HepG2 (cell line): ENCODE measurements at regions not wholly inside any gene's neighbourhood (a gene's known extent, or its start where the extent isn't known, plus 50 kb on each side); places are given as distances from the start of the nearest gene placed in this dataset.

ENCODE experiments used
- ATAC-seq: fragments of 200-7000 bp; cut with Tn5 transposase; 3 replicates; pipeline ENCODE4 v1.9.1; 2020; ENCODE audit warnings: mild to moderate bottlenecking, moderate library complexity
- BruUV-seq: library from RNA; stranded (reverse); fragments of 400-500 nt; replicated peaks from 2 replicates; lab custom pipeline; 2021; lab: Mats Ljungman, UMichigan
- CTCF ChIA-PET: fragments of 300-600 bp; formaldehyde crosslinking; extraction: SDS; loops from one replicate; lab custom pipeline; 2021; ENCODE audit warnings: low total read pairs, inconsistent platforms, low intra/inter-chr PET ratio; lab: Yijun Ruan, JAX
- POLR2A ChIA-PET: fragments of 350-600 bp; sonication (Branson Sonifier 250); formaldehyde crosslinking; loops from one replicate; lab custom pipeline; 2020; ENCODE audit warnings: antibody characterized with exemption, inconsistent platforms; lab: Yijun Ruan, JAX
- DNase-seq: peaks from one replicate; pipeline ENCODE4 v3.0.0-alpha.2; 2015; ENCODE audit warnings: low spot score
- FAIRE-seq: peaks from 3 replicates; lab custom pipeline; 2011; peaks lifted over from hg19 to GRCh38; lab: Jason Lieb, UNC
- H2AFZ ChIP-seq: one replicate; pipeline ENCODE4 v1.6.1; 2011; ENCODE audit warnings: low read length, inconsistent platforms
- H3K27ac ChIP-seq: fragments of 300-600 bp; 3 replicates; pipeline ENCODE4 v1.8.0; 2011; ENCODE audit warnings: mixed run types, mild to moderate bottlenecking, mixed read lengths, low read length, inconsistent platforms; ENCODE audit not compliant: insufficient read depth; ENCODE audit errors: extremely low read length
- H3K27me3 ChIP-seq, 2 experiments: fragments of 200-600 bp in 1 of 2; 2 replicates in 1 of 2; 3 replicates in 1 of 2; pipeline versions ENCODE4 v1.6.0 to v1.8.0; 2011; ENCODE audit warnings: low read length in 2 of 2, mild to moderate bottlenecking in 2 of 2, moderate library complexity in 2 of 2, inconsistent platforms in 1 of 2; ENCODE audit not compliant: insufficient read depth in 2 of 2, control insufficient read depth in 1 of 2
- H3K36me3 ChIP-seq, 2 experiments: fragments of 200-600 bp in 1 of 2; replicated peaks in 1 of 2; 2 replicates in 1 of 2; 3 replicates in 1 of 2; pipeline versions ENCODE4 v1.5.1 to v1.8.0; 2011; ENCODE audit warnings: low read length in 2 of 2, inconsistent platforms in 1 of 2; ENCODE audit not compliant: insufficient read depth in 2 of 2, control insufficient read depth in 1 of 2
- H3K4me1 ChIP-seq: 2 replicates; pipeline ENCODE4 v1.5.1; 2012; ENCODE audit warnings: low read length, inconsistent platforms; ENCODE audit not compliant: insufficient read depth
- H3K4me2 ChIP-seq: 2 replicates; pipeline ENCODE4 v1.6.0; 2011; ENCODE audit warnings: low read depth, low read length, inconsistent platforms
- H3K4me3 ChIP-seq, 3 experiments: fragments of 200-600 bp in 1 of 3; sonication (generic), shearing (Covaris generic) in 1 of 3; replicated peaks in 1 of 3; 2 replicates each; pipeline ENCODE4 v1.5.1; 2011 to 2016; ENCODE audit warnings: low read length in 3 of 3, inconsistent platforms in 2 of 3, low read depth in 2 of 3, mild to moderate bottlenecking in 2 of 3, control low read depth in 1 of 3, mixed read lengths in 1 of 3; ENCODE audit not compliant: insufficient read depth in 1 of 3
- H3K79me2 ChIP-seq: one replicate; pipeline ENCODE4 v1.6.1; 2011; ENCODE audit warnings: low read length, inconsistent platforms; ENCODE audit not compliant: insufficient read depth
- H3K9ac ChIP-seq: 2 replicates; pipeline ENCODE4 v1.6.0; 2011; ENCODE audit warnings: mild to moderate bottlenecking, low read depth, low read length, inconsistent platforms; ENCODE audit not compliant: insufficient read depth
- H3K9me3 ChIP-seq: 2 replicates; pipeline ENCODE4 v1.5.1; 2012; ENCODE audit warnings: mild to moderate bottlenecking, low read length
- H4K20me1 ChIP-seq: 2 replicates; pipeline ENCODE4 v1.6.0; 2011; ENCODE audit warnings: inconsistent platforms, mild to moderate bottlenecking, low read length, moderate library complexity; ENCODE audit not compliant: insufficient read depth
- CEBPB ChIP-seq: IDR thresholded peaks from 2 replicates; pipeline ENCODE4 v1.6.1; 2011; ENCODE audit warnings: low read depth, low read length, improper control_type of control experiment, borderline replicate concordance
- DMTF1 ChIP-seq: sonication (generic); formaldehyde crosslinking; IDR thresholded peaks from 2 replicates; pipeline ENCODE4 v1.4.0; 2020; ENCODE audit warnings: mild to moderate bottlenecking, missing genetic modification reagents
- DZIP1 ChIP-seq: sonication (generic); formaldehyde crosslinking; IDR thresholded peaks from 2 replicates; pipeline ENCODE4 v1.5.0; 2020; ENCODE audit warnings: mild to moderate bottlenecking, missing genetic modification reagents
- IRF9 ChIP-seq: sonication (generic); formaldehyde crosslinking; IDR thresholded peaks from 2 replicates; pipeline ENCODE4 v1.8.0; 2022; ENCODE audit warnings: missing genetic modification reagents, mild to moderate bottlenecking, borderline replicate concordance
- MXI1 ChIP-seq: IDR thresholded peaks from 3 replicates; pipeline ENCODE4 v1.6.1; 2012; ENCODE audit warnings: low read depth, low read length, inconsistent platforms, borderline replicate concordance
- SSRP1 ChIP-seq: IDR thresholded peaks from 2 replicates; pipeline ENCODE4 v1.6.1; 2016; ENCODE audit warnings: control low read depth
- ZNF282 ChIP-seq: fragments of 450-650 bp; IDR thresholded peaks from 2 replicates; pipeline ENCODE4 v1.6.1; 2018; ENCODE audit not compliant: partially characterized antibody
- WGBS: methylation state at CpG from one replicate; pipeline ENCODE4 v1.1.6; 2017; ENCODE audit warnings: low lambda C conversion rate; 5-methylcytosine and 5-hydroxymethylcytosine counted together
- in situ Hi-C: cut with HindIII; loops from 2 replicates; pipeline ENCODE4 v1.10.0; 2017; ENCODE audit warnings: low pct_unique_long_range_greater_than_20kb; ENCODE audit not compliant: extremely low pct_ligation_motif_present
- intact Hi-C: fragments of 100-400 bp; cut with micrococcal nuclease; formaldehyde crosslinking; loops from one replicate; pipeline ENCODE4 v1.10.0; 2022; ENCODE audit not compliant: unreplicated experiment
- TF ChIP-seq, protein P1 (sequence below): fragments of 450-650 bp; IDR thresholded peaks from 2 replicates; pipeline ENCODE4 v1.6.1; 2016

GRCh38 chr18:56316727-56317126, 321.7 kb downstream of the TXNL1 start:
- BruUV-seq, result no TSS peak
- Histone ChIP-seq H3K9ac (no peak overlapping the region), H3K4me3 (no peak overlapping the region), H3K9me3 (no peaks in the 10 kb centered on the region), H4K20me1 (no peaks in the 10 kb centered on the region), H3K79me2 (no peaks in the 10 kb centered on the region), H3K4me1 (no peaks in the 10 kb centered on the region), H3K4me2 (no peak overlapping the region), H3K27ac (no peak overlapping the region), H2AFZ (no peak overlapping the region), H3K36me3 (no peaks in the 10 kb centered on the region), H3K27me3 (no peaks in the 10 kb centered on the region)
- ATAC-seq, result no peak
- CTCF ChIA-PET, result no interaction called here
- POLR2A ChIA-PET, result no interaction called here
- DNase-seq, result no peak
- 6% methylated on average over 2 of the region's 2 CpGs for WGBS
- no peak for FAIRE-seq
- in situ Hi-C loops (no loop called here), intact Hi-C loops (no loop called here)
- TF ChIP-seq DMTF1 (CRISPR knock-in tag) (no peak), DZIP1 (CRISPR knock-in tag) (no peak), ZNF282 (no peak)

DNA sequence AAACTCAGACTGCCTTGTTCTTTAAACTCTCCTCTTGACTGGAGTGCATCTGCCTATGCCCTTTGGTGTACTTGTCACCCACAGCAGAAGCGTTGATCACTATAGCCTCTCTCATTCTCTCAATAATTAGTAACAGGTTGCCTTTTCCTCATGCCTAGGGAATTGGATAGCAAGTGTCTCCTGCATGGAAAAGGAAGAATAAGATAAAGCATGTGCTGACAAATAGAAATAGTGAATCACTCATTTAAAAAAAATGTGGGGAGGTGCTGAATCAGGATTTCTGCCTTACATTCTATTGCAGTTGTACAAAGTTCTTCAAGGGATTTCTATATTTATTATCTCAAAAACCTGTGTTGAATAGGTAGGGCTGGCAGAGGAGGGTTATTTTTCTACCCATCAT, 323.0 kb downstream of the TXNL1 start:
- intact Hi-C loops, result no loop called here
- FAIRE-seq, result no peak
- CTCF ChIA-PET, result no interaction called here

More for the DNA sequence above, 323.0 kb downstream of the TXNL1 start:
- Histone ChIP-seq H3K9me3 (no peaks in the 10 kb centered on the region), H2AFZ (no peak overlapping the region), H3K27ac (no peak overlapping the region), H3K27me3 (no peaks in the 10 kb centered on the region), H4K20me1 (no peaks in the 10 kb centered on the region), H3K9ac (no peak overlapping the region), H3K4me2 (no peak overlapping the region), H3K36me3 (no peaks in the 10 kb centered on the region), H3K4me1 (no peaks in the 10 kb centered on the region), H3K79me2 (no peaks in the 10 kb centered on the region), H3K4me3 (no peak overlapping the region)
- WGBS, result 0% methylated on average over 1 of the region's 1 CpG
- ATAC-seq (no peak), DNase-seq (no peak)
- no TSS peak for BruUV-seq
- in situ Hi-C loops, result no loop called here
- POLR2A ChIA-PET, result no interaction called here
- no peak for TF ChIP-seq CEBPB
- TF ChIP-seq IRF9, result no peak
- no peak for TF ChIP-seq SSRP1 (CRISPR knock-in tag)
- no peak for TF ChIP-seq MXI1
- TF ChIP-seq, protein P1, sequence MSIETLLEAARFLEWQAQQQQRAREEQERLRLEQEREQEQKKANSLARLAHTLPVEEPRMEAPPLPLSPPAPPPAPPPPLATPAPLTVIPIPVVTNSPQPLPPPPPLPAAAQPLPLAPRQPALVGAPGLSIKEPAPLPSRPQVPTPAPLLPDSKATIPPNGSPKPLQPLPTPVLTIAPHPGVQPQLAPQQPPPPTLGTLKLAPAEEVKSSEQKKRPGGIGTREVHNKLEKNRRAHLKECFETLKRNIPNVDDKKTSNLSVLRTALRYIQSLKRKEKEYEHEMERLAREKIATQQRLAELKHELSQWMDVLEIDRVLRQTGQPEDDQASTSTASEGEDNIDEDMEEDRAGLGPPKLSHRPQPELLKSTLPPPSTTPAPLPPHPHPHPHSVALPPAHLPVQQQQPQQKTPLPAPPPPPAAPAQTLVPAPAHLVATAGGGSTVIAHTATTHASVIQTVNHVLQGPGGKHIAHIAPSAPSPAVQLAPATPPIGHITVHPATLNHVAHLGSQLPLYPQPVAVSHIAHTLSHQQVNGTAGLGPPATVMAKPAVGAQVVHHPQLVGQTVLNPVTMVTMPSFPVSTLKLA, result no peak
